ENCODE measurements at regions not wholly inside any gene's neighbourhood (a gene's known extent, or its start where the extent isn't known, plus 50 kb on each side); places are given as distances from the start of the nearest gene placed in this dataset.

DNA sequence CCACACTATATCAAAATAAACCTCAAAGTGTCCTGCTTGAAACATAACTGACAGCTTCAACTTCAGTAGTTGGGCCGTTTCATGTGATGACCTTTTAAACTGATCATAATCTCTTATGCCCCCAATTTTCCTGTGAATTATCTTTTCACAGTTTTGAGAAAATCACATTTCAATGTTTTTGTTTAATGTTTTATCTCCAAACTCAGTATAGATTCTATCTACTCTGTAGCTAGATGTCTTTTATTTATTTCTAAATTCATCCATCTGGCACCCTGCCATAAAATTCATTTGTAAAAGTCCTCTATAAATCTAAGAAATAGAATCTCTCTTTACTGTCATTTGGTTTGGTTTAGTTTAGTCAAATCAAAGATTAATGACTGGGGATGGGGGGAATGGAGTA, 557.3 kb downstream of the ANKRD50 start:
- TF ChIP-seq CTCF (IDR thresholded peaks at IDR 0.05; ENCODE audit: insufficient read depth, low read depth, low read length) (no peak), EZH2 (IDR thresholded peaks at IDR 0.05; ENCODE audit: insufficient read depth, low read length) (no peak)
